ENCODE measurements at regions not wholly inside any gene's neighbourhood (a gene's known extent, or its start where the extent isn't known, plus 50 kb on each side); places are given as distances from the start of the nearest gene placed in this dataset.
"Not testable (repeated sequence)": the region's sequence is repeated elsewhere in the genome, so short reads cannot be mapped to it uniquely, and the experiment has no call there.

- DNase-seq; H3K9me3 Mint-ChIP-seq; H3K79me2 ChIP-seq (ENCODE audit: insufficient read depth, low read length); H3K23me2 ChIP-seq (ENCODE audit: insufficient read length, low read depth, low read length, poor library complexity, severe bottlenecking); H4K20me1 ChIP-seq (ENCODE audit: control insufficient read depth, insufficient read depth, insufficient read length); H3K27me3 Mint-ChIP-seq (ENCODE audit: low read depth); H3K9ac ChIP-seq (ENCODE audit: extremely low read depth, insufficient read length, low read length); H3K14ac ChIP-seq (ENCODE audit: insufficient read depth, low read length); H4K91ac ChIP-seq (ENCODE audit: insufficient read length, low read depth, low read length); H3K27ac ChIP-seq (ENCODE audit: insufficient read length, low read depth, low read length); H3K18ac ChIP-seq (ENCODE audit: insufficient read length, low read depth, low read length); H2BK5ac ChIP-seq (ENCODE audit: insufficient read length, low read length); H4K8ac ChIP-seq (replicated peaks; ENCODE audit: insufficient read length, low read depth, low read length); H3K56ac ChIP-seq (ENCODE audit: insufficient read length, low read depth, low read length); H2BK12ac ChIP-seq (ENCODE audit: insufficient read length, low read depth, low read length); H4K5ac ChIP-seq (ENCODE audit: insufficient read length, low read depth, low read length); H2AFZ ChIP-seq (ENCODE audit: low read length); H3K4ac ChIP-seq (ENCODE audit: low read depth, low read length); H3K4me3 Mint-ChIP-seq; H3K9me3 ChIP-seq (ENCODE audit: control insufficient read depth, low read depth, low read length); H2BK15ac ChIP-seq (ENCODE audit: low read depth, low read length); H3K27me3 ChIP-seq (ENCODE audit: insufficient read depth, low read length); H2AK5ac ChIP-seq (ENCODE audit: insufficient read length, low read length); H3K23ac ChIP-seq (ENCODE audit: insufficient read length, low read depth, low read length); H3K27ac Mint-ChIP-seq; H3K4me2 ChIP-seq (ENCODE audit: insufficient read depth, insufficient read length, low read length); H2BK20ac ChIP-seq (ENCODE audit: low read depth, low read length, poor library complexity, severe bottlenecking); H3T11ph ChIP-seq (ENCODE audit: low read length); H3K79me1 ChIP-seq (ENCODE audit: insufficient read depth, low read depth, low read length, poor library complexity, severe bottlenecking); H3K4me1 Mint-ChIP-seq; H3K4me1 ChIP-seq (ENCODE audit: insufficient read depth, low read length); H2BK120ac ChIP-seq (ENCODE audit: low read depth, low read length, poor library complexity, severe bottlenecking); H3K36me3 Mint-ChIP-seq (ENCODE audit: insufficient read depth in 1 of 3, low read depth in 3 of 3): not testable (repeated sequence)
- no CpG with 5 or more reads among the region's 5 CpGs for WGBS (ENCODE audit: extremely low coverage, insufficient read length, low lambda C conversion rate)
These were observed 222.9 kb downstream of the SPATA31A7 start for GRCh38 chr9:61412738-61413137.

- not testable (repeated sequence) for H3K9me3 ChIP-seq (ENCODE audit: control insufficient read depth, low read depth, low read length); H3T11ph ChIP-seq (ENCODE audit: low read length); H3K36me3 Mint-ChIP-seq (ENCODE audit: insufficient read depth in 1 of 3, low read depth in 3 of 3); H3K79me1 ChIP-seq (ENCODE audit: insufficient read depth, low read depth, low read length, poor library complexity, severe bottlenecking); H3K27me3 ChIP-seq (ENCODE audit: insufficient read depth, low read length); H3K18ac ChIP-seq (ENCODE audit: insufficient read length, low read depth, low read length); H4K5ac ChIP-seq (ENCODE audit: insufficient read length, low read depth, low read length); H3K4ac ChIP-seq (ENCODE audit: low read depth, low read length); H3K4me1 Mint-ChIP-seq; H4K91ac ChIP-seq (ENCODE audit: insufficient read length, low read depth, low read length); H3K23me2 ChIP-seq (ENCODE audit: insufficient read length, low read depth, low read length, poor library complexity, severe bottlenecking); H2AFZ ChIP-seq (ENCODE audit: low read length); H2BK15ac ChIP-seq (ENCODE audit: low read depth, low read length); H3K56ac ChIP-seq (ENCODE audit: insufficient read length, low read depth, low read length); H2BK12ac ChIP-seq (ENCODE audit: insufficient read length, low read depth, low read length); H3K14ac ChIP-seq (ENCODE audit: insufficient read depth, low read length); H4K20me1 ChIP-seq (ENCODE audit: control insufficient read depth, insufficient read depth, insufficient read length); H3K79me2 ChIP-seq (ENCODE audit: insufficient read depth, low read length); H3K9me3 Mint-ChIP-seq; H3K4me2 ChIP-seq (ENCODE audit: insufficient read depth, insufficient read length, low read length); H3K27ac ChIP-seq (ENCODE audit: insufficient read length, low read depth, low read length); H3K27me3 Mint-ChIP-seq (ENCODE audit: low read depth); H2BK120ac ChIP-seq (ENCODE audit: low read depth, low read length, poor library complexity, severe bottlenecking); H3K27ac Mint-ChIP-seq; H2BK5ac ChIP-seq (ENCODE audit: insufficient read length, low read length); H3K9ac ChIP-seq (ENCODE audit: extremely low read depth, insufficient read length, low read length); H2BK20ac ChIP-seq (ENCODE audit: low read depth, low read length, poor library complexity, severe bottlenecking); H2AK5ac ChIP-seq (ENCODE audit: insufficient read length, low read length); H3K4me3 Mint-ChIP-seq; DNase-seq; H3K23ac ChIP-seq (ENCODE audit: insufficient read length, low read depth, low read length); H4K8ac ChIP-seq (replicated peaks; ENCODE audit: insufficient read length, low read depth, low read length); H3K4me1 ChIP-seq (ENCODE audit: insufficient read depth, low read length)
These were observed 228.3 kb downstream of the SPATA31A7 start for GRCh38 chr9:61418174-61418573.

All from H9 (cell line).